ENCODE measurements at regions not wholly inside any gene's neighbourhood (a gene's known extent, or its start where the extent isn't known, plus 50 kb on each side); places are given as distances from the start of the nearest gene placed in this dataset.
"Not testable (repeated sequence)": the region's sequence is repeated elsewhere in the genome, so short reads cannot be mapped to it uniquely, and the experiment has no call there.

DNA sequence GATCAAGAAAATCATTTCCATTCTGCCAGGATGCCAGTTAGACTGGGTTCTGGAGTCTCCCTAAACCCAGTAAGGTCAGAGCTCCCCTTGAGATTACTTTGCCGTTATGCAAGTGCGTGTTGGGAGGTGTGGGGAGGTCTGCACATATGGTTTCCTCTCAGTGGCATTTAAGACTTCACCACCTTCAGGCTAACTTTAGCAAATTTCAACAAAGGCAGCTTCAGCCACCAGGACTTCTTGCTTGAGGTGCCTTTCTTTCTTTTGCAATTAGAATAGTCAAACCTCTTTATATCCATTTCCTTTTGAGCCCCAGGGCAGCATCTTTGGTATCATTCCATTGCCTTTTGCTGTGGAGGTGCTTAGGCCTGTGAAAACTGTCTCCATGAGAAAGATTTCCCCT is 117.2 kb upstream of the CCND2 start:
- DNase-seq (ENCODE audit: low spot score) = no peak

DNA sequence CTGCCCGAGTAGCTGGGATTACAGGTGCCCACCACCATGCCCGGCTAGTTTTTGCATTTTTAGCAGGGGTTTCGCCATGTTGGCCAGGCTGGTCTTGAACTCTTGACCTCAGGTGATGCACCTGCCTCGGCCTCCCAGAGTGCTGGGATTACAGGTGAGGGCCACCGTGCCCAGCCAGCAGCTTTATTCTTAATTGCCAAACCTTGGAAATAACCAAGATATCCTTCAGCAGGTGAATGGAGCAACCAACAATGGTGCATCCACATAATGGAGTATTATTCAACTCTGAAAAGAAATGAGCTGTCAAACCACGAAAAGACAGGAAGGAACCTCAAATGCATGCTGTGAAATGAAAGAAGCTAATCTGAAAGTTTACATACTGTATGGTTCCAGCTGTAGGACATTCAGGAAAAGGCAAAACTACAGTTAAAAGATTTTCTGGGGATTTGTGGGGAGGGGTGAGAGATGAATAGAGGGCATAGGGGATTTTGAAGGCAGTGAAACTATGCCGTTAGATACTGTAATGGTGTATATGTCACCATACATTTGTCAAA is 118.8 kb upstream of the CCND2 start:
- no peak for DNase-seq (ENCODE audit: low spot score)

DNA sequence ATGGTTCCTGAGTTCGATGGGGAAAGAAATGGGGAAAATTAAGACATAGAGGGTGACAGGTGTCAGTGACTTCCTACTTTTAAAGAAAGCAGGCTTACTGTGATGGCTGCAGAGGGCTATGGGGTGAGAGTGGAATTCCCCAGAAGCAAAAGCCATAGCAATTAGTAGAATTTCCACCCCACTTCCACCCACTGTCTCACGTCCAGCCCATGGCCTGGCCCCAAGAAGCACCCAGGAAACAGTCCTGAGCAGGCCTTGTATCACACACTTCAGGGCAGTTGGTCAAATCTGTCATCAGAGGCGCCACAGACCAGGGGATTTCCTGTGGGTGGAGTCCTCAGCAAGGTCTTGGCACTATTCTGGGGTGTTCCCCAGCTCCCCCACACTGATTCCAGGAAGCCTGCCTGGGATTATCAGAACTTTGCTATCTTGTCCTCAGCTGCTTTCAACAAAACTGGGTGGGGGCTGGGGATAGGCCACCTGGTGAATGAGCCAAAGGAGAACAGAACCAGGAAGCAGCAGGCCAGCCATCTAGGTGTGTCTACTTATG is 120.1 kb upstream of the CCND2 start:
- DNase-seq (ENCODE audit: low spot score) = no peak

DNA sequence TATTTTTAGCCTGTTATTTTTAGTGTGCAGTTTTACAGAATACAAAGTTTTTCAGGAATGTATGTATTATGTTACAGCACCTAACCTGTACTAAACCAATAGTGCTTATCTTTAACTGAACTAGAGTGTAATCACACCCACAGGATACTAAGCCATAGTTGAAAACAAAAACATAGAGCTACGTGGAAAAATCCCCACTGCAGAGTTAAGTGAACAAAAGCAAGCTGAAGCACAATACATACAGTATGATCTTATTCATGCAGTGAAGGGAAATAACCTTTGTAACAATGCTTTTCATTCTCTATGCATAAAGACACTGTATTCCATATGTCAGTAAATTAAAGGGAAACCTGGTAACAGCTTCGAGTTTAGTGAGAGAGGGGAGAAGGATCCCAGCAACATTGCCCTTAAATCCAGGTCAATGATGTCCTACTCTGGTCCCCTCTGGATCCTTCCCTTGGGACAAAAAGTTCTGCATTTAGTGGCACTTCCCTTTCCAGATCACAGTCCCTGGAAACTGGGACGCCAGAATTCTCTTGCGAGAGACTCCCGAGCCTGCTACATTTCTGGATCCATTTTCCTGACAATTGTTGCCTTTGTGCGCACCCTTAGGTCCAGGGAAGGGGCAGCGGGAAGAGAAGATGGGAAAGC is 121.3 kb upstream of the CCND2 start:
- DNase-seq (ENCODE audit: low spot score) = no peak

DNA sequence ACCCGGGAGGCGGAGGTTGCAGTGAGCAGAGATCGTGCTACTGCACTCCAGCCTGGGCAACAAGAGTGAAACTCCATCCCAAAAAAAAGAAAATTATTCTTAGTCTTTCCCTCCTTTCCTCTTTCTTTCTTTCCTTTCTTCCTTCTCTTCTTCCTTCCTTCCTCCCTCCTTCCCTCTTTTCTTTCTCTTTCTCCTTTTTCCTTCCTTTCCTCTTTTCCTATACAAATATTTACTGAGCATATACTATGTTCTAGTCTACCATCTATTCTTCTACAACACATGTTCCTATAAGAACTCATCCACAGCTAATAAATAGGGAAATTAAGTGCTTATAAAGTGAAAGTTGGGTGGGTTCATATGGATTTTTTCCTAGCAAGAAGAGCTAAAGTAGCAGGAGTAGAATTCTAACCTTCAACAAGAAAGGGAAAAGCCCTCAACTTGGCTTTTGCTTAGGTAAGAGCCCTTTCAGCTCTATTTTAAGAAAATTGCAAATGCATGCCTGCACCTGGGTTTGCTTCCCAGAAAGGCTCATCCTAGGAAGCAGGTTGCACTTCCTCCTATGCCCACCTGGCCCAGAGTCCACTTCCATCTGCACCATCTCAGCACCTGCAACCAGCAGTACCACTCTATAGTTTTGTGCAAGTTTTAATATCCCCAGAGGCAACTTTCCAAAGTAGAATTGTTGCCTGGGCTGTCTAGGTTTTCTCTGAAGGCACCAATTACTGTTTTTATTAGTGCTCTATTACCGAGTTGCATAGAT is 122.0 kb upstream of the CCND2 start:
- DNase-seq (ENCODE audit: low spot score) = no peak

DNA sequence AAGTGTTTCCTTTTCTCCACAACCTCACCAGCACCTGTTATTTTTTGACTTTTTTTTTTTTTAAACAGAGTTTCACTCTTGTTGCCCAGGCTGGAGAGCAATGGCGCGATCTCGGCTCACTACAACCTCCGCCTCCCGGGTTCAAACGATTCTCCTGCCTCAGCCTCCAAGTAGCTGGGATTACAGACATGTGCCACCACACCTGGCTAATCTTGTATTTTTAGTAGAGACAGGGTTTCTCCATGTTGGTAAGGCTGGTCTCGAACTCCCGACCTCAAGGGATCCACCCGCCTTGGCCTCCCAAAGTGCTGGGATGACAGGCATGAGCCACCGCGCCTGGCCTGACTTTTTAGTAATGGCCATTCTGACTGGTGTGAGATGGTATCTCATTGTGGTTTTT is 123.2 kb upstream of the CCND2 start:
- not testable (repeated sequence) for DNase-seq (ENCODE audit: low spot score)

DNA sequence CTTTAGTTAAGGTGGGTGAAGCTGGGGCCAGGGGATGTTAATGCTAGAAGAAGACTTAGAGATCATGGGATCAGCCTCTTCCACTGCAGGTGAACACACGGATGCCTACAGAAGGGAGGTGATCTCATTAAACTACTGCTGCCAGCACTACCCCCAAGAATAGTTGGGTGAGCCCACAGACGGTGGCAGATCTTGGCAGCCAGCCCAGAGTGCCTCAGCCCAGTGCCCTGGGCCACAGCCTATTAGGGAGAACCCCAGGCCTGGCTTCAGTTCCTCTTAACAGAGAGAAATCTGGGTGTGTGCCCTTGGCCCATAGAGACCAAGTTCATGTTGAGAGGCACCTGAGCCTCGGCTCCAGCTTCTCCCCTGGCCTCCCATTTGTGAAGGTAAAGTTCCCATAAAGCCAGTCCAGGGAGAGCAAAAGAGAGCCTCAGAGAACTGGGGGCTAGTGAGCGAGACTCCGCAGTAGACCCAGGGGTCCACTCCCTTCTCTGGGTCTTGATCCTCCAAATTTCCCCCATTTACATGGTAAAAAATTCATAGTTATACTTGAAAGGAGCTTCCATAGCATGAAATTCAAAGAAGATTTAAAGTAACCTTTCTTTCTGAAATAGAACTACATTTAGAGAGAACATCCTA is 125.0 kb upstream of the CCND2 start:
- no peak for DNase-seq (ENCODE audit: low spot score)

DNA sequence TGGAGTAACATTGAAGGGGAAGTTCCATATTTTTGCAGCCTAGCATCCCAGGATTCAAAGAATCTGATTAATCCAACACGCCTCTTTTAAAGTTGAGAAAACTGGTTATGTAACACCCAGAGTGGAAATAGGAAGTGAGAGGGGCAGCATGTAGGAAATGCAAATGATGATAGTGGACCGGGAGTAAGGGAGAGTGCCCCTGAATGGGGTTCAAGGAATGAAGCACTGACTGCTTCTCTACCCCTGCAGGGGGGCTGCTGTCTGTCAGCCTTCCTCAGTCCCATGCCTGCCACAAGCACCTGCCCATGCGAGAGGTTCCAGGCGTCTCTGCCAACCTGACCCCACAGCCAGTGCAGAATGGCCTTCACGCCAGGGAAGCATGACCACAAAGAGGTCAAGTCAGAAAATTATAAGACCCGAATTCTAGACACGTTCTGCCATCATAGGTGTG is 126.5 kb upstream of the CCND2 start:
- DNase-seq (ENCODE audit: low spot score) = no peak

DNA sequence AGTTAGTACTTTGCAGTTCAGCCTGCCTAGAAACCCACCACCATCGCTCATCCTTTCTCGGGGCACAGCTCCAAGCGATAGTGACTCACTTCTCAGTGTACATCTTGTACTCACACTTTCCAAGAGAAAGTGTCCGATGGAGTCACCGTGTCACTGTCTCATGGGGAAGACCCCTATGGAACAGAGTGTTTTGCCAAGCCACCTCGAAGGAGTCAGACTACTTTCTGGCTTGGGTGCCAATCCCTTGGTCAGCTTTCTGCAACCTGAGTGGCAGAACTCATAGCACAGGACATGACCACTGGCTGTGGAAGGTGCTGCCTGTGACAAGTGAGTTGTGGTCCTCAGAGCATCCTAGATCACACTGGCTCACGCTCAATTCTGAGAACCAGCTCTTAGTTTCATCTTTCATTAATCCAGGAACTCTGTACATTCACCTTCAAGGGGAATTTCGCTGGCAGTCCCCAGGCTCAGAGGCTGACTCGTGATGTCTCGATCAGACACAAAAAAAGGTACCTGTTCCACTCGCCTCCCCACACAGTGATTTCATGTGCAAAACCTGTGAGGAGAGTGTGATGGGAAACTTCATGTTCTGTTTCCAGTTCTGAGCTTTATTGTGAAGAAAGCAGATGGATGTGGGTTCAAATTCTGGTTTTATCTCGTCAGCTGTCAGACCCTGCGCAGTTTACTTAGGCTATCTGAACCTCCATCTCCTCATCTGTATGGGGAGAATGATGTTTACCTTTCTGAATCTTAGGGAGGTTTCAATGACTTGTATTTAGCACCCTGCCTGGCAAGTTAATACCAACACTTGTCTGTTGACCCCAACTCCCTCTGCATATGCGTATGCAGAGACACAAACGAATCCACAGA is 127.3 kb upstream of the CCND2 start:
- DNase-seq (ENCODE audit: low spot score) = no peak

DNA sequence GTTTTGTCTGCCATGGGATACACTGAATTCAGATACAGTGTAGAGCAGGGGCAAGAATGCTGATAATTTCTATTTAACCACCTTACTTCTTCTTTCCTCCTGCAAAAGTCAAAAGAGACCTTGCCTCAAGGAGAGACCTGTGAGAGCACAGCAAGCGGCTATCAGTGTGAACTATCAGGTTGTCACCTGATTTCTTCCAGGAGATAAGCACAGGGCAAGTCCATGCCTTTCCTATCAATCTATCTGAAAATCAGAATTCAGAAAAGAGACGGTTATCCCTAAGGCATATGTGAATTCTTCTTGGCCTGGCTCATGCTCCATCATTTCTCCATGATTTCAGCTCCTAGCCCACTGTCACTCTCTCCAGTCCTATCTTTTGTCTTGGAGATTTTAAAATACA is 128.9 kb upstream of the CCND2 start:
- DNase-seq (ENCODE audit: low spot score) = no peak

DNA sequence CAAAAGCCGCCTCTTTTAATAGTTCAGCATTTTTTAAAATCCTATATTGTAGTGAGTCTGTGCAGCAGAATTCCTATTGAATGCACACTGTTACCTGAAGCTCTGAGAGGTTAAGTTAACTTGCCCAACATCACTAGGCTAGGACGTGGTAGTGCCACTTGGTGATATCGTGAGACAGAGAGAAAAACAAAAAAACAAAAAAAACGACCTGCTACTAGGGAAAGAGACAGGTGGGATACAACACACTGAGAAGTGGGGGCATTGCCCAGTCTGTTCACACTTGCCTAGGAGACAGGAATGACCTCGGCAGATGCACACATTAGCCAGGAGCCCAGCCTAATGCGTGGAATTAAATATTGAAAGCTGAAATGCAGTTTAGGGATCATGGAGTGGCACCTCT is 129.7 kb upstream of the CCND2 start:
- no peak for DNase-seq (ENCODE audit: low spot score)

DNA sequence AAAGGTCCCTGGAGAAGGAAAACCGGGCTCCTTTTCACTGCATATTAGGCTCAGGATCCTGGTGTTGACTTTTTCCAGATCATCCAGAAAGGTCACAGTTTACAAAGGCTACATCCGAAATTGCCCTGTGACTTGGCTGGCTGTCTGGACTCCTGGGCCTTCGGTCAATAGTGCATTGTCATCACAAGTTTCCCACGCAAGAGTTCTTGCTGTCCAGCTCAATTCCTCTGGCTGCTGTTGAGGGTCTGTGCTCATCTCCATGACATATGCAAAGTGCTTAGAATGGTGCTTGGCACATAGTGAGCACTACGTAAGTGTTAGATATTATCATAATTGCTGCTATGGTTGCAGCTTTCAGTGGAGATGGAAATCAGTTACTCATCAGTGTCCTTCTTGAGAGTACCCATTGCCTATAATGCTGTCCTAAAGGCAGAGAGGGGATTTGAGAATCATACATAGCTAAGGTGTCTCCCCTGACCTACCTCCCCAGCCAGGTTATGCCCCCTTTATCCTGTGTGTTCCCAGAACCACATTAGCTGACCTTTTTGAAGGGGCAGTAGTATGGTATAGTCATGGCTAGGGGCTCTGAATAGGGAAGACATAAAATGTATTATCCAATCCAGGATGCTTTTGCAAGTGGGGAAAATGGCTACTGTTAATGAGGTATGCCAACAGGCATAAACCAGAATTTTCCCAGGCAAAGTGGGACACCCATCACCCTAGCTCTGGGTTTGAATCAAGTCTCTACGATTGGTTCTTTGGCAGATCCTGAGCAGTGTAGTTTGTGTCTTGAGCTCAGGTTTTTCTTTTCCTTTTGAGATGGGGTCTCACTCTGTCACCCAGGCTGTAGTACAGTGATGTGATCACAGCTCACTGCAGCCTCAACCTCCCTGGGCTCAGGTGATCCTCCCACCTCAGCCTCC is 132.0 kb upstream of the CCND2 start:
- no peak for DNase-seq (ENCODE audit: low spot score)

DNA sequence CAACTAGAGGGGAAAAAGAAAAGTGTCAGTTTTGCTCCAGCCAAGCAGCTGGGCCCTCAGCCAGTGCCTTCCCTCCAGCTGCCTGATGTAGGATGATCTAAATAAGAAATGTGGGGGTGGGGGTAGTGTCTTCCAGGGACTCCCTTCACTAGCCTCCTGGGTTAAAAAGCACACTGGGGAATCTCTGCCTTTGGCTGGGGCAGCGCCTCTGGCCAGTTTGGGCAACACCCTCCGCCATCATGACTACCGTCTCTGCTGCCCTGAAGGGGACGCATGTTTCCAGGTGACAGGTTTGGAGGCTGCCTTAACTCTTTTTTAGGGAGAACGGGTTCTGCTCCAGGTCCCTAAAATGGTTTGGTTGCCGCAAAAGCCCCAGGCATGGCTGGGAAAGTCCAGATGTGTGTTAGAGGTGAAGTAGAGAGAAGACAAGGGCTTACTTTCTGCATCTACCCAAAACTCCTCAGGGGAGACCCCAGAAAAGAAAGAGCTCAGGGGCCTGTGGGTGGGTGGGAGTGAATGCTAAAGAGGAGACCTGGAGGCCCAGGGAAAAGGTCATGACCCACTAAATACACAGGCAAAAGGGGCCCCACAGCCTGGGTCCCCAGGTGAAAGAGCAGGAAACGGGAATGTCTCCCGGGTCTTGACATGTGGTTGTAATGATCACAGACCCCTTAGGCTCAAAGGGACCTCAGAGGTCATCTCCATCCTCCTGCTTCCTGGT is 132.8 kb upstream of the CCND2 start:
- DNase-seq (ENCODE audit: low spot score) = no peak

DNA sequence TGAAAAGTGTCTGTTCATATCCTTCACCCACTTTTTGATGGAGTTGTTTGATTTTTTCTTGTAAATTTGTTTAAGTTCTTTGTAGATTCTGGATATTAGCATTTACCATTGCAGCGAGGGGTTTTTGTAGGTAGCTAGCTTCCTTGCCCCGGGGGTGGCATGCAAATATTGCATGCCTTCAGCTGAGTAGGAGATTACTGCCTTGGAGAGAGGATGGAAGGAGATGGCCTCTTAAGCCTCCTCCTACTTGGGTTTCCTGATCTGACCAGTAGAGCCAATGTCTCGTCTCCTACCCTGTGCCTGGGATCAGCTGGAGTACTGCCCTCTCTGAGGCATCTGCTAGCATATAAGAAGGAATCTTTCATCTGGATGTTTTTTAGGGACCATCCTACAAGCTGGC is 134.4 kb upstream of the CCND2 start:
- no peak for DNase-seq (ENCODE audit: low spot score)

DNA sequence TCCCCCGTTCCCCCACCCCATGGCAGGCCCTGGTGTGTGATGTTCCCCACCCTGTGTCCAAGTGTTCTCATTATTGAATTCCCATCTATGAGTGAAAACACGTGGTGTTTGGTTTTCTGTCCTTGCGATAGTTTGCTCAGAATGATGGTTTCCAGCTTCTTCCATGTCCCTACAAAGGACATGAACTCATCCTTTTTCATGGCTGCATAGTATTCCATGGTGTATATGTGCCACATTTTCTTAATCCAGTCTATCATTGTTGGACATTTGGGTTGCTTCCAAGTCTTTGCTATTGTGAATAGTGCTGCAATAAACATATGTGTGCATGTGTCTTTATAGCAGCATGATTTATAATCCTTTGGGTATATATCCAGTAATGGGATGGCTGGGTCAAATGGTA is 135.0 kb upstream of the CCND2 start:
- DNase-seq (ENCODE audit: low spot score) = not testable (repeated sequence)

DNA sequence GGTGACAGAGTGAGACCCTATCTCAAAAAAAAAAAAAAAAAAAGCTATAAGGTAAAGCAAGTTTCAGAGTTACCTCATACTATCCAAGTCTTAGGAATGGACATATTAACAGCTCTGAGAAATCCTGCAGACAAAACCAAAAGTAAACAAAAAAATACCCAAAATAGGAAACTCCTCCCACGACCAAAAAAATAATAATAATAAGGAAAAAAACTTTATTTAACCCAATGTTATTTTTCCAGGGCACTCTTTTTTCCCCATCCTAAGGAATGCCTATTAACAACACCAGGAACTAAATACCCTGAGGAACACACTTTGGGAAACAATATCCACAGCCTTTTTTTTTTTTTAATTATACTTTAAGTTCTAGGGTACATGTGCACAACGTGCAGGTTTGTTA is 135.5 kb upstream of the CCND2 start:
- DNase-seq (ENCODE audit: low spot score) = no peak

DNA sequence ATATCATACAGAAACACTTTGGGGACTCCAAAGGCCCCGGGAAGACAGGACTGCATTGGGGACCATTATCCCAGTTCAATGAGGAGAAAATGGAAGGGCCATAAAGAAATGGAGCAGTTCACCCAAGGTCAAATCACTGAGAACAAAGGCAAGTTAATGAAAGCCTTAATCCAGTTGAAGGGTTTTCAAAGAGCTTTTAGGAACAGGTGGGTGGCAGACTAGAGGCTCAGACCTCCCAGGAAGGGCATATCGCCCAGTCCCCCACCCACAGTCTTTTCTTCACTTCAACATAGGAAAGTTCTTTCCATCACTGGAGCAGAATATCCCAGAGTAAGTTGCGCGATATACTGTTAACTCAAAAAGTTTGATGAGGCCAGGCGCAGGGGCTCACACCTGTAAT is 136.1 kb upstream of the CCND2 start:
- no peak for DNase-seq (ENCODE audit: low spot score)

DNA sequence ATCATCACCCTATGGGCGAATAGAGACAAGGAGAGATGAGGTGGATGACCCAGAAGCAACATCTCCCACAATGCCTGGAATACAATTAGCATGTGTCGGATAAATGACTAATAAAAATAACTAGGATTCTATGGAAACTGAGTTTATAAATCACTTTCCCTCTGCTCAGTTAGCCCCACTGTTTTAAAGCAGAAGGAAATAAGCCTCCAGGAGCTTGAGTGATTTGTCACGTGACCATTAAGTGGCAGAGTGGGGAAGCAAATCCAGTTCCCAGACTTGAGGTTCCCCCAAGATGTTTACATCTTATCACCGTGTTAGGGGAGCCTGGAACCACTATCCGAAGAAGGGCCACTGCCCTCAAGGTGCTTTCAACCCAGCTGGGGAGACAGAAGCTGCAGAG is 136.5 kb upstream of the CCND2 start:
- DNase-seq (ENCODE audit: low spot score) = no peak

DNA sequence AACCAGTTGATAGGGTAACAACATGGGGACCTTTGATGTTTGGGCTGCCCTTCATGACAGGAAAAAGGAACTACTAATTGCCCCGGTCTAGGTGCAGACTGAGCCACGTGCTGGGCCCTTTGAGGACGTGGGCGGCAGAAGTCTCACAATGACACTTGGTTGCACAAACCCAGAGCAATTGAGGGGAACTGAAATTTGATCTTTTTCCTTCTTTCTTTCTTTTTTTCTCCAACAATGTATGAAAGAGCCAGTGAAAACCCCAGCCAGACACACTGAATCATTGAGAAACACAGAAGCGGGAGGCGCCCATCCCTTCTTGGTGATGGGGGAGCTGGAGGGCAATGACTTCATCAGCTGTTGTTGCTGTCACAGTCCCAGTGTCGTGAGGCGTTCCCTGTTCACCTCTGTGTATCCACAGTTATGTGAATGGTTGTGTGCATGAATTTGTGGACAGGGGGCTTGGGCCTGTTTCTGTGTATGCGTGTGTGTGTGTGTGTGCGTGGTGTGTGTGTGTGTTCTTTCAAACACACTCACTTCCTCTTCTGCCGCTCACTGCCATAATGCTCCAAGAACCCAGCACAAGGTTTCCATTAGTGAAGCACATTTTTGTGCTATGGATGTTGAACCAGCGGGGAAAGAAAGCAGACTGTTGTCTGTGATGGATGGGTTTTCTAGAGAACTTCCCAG is 137.5 kb upstream of the CCND2 start:
- DNase-seq (ENCODE audit: low spot score) = no peak

Data from GM03348 (cell line).